PFSK-1 (cell line): ENCODE measurements at regions not wholly inside any gene's neighbourhood (a gene's known extent, or its start where the extent isn't known, plus 50 kb on each side); places are given as distances from the start of the nearest gene placed in this dataset.

Experiments
- POLR2AphosphoS5 ChIP-seq: IDR thresholded peaks from 2 replicates; pipeline ENCODE4 v1.6.1; 2012; ENCODE audit warnings: low read depth, mild to moderate bottlenecking, control low read depth, low read length, moderate library complexity
- TF ChIP-seq, protein P1 (sequence below), 2 experiments: IDR thresholded peaks; 2 replicates each; pipeline versions ENCODE4 v1.6.1 to v1.8.0; 2011 to 2012; ENCODE audit warnings: low read depth in 2 of 2, low read length in 2 of 2, control low read depth in 1 of 2, inconsistent platforms in 1 of 2, mild to moderate bottlenecking in 1 of 2, moderate library complexity in 1 of 2; ENCODE audit not compliant: insufficient read depth in 1 of 2

DNA sequence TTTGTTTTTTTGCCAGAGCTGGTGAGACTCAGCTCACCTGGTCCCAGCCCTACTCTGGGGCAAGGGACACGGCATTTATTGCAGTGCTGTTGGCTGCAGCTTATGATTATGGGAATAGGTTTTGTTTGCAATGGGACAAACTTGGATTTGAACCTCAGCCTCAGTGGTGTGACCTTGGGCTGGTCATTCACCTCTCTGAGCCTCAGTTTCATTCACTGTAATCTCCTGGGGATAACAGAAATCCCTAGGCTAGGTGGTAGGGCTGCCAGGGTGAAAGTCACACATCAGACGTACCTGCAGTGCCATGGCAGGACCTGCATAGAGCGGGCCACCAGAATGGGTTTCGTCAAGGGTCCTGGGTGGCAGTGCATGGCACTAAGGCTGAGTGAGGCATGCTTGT is 73.7 kb upstream of the MEDAG start:
- no peak for TF ChIP-seq POLR2AphosphoS5
- TF ChIP-seq, protein P1, sequence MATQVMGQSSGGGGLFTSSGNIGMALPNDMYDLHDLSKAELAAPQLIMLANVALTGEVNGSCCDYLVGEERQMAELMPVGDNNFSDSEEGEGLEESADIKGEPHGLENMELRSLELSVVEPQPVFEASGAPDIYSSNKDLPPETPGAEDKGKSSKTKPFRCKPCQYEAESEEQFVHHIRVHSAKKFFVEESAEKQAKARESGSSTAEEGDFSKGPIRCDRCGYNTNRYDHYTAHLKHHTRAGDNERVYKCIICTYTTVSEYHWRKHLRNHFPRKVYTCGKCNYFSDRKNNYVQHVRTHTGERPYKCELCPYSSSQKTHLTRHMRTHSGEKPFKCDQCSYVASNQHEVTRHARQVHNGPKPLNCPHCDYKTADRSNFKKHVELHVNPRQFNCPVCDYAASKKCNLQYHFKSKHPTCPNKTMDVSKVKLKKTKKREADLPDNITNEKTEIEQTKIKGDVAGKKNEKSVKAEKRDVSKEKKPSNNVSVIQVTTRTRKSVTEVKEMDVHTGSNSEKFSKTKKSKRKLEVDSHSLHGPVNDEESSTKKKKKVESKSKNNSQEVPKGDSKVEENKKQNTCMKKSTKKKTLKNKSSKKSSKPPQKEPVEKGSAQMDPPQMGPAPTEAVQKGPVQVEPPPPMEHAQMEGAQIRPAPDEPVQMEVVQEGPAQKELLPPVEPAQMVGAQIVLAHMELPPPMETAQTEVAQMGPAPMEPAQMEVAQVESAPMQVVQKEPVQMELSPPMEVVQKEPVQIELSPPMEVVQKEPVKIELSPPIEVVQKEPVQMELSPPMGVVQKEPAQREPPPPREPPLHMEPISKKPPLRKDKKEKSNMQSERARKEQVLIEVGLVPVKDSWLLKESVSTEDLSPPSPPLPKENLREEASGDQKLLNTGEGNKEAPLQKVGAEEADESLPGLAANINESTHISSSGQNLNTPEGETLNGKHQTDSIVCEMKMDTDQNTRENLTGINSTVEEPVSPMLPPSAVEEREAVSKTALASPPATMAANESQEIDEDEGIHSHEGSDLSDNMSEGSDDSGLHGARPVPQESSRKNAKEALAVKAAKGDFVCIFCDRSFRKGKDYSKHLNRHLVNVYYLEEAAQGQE (IDR thresholded peaks at IDR 0.05; ENCODE audit: insufficient read depth in 1 of 2, low read depth in 2 of 2, low read length in 2 of 2), result no peak
